ENCODE measurements at regions not wholly inside any gene's neighbourhood (a gene's known extent, or its start where the extent isn't known, plus 50 kb on each side); places are given as distances from the start of the nearest gene placed in this dataset.

DNA sequence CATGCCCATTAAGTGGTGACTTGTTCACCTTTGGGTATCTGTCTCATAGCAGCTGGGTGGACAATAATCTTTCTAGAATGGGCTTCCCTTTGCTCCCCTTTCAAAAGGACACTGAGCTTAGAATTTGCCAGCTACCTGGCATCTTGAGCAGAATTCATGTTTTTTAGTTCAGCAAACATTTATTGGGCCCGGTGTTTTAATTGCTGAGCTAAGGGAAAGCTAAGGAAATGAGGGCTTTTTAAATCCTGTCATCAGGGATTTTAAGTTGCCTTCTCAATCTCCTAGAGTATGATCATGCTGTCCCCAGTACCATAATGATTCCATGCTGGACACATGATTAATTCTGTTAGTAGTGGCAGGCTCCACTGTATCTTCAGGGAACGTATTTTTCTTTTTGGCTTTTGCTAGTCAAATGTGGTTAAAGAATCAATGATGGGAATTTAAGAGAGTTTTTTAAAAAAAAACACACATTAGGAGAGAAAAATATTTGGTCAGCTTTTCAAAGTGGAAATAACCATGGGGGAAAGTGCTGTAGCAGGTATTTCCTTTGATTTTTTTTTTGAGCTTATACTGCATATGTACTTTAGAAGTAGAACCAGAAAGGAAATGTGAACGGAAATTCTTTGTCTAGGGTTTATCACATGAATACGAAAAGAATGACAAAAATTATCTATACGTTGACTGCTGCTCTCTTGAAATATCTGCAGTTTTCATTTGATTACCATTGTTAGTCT, 208.9 kb downstream of the CLCN4 start:
- no peak overlapping the region for H3K27ac ChIP-seq
- TF ChIP-seq, protein P1, sequence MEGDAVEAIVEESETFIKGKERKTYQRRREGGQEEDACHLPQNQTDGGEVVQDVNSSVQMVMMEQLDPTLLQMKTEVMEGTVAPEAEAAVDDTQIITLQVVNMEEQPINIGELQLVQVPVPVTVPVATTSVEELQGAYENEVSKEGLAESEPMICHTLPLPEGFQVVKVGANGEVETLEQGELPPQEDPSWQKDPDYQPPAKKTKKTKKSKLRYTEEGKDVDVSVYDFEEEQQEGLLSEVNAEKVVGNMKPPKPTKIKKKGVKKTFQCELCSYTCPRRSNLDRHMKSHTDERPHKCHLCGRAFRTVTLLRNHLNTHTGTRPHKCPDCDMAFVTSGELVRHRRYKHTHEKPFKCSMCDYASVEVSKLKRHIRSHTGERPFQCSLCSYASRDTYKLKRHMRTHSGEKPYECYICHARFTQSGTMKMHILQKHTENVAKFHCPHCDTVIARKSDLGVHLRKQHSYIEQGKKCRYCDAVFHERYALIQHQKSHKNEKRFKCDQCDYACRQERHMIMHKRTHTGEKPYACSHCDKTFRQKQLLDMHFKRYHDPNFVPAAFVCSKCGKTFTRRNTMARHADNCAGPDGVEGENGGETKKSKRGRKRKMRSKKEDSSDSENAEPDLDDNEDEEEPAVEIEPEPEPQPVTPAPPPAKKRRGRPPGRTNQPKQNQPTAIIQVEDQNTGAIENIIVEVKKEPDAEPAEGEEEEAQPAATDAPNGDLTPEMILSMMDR (conservative IDR thresholded peaks at IDR 0.05), result no peak

DNA sequence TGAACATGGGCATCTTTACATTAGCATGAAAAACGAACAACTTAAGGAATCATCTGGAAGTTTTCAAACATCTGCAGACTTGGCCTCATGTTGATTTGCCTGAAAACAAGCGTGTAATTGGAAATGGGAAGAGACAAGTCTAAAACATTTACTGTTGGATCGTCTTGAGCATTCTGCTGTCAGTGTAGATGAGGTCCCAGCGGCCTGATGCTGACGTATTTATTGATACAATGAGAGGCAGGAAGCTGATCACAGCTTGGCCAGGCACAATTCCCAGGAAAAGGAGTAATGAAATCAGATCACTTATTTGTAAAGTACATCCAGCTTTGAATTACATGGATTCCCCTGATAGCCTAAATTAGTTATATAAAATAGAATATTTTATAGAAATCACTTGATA, 210.6 kb downstream of the CLCN4 start:
- TF ChIP-seq, protein P1 (conservative IDR thresholded peaks at IDR 0.05), result no peak
- no peak overlapping the region for H3K27ac ChIP-seq

DNA sequence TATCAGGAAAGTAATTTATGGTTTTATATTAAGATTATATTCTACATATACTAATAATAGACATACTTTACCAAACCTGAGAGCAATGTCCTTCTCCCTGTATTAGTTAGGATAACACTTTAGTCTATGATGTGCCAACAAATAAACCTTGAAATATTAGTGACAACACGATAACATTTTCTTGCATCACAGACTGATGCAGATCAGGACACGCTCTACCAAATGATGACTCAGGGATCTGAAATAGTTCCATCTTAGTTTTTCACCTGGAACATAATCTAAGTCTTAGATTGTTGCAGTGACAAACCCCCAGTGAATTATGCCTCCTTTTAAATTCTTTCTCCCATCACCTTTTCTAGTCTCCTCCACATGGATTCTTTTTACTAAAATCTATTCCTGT, 214.2 kb downstream of the CLCN4 start:
- TF ChIP-seq, protein P1 (conservative IDR thresholded peaks at IDR 0.05), result no peak
- H3K27ac ChIP-seq, result no peak overlapping the region

DNA sequence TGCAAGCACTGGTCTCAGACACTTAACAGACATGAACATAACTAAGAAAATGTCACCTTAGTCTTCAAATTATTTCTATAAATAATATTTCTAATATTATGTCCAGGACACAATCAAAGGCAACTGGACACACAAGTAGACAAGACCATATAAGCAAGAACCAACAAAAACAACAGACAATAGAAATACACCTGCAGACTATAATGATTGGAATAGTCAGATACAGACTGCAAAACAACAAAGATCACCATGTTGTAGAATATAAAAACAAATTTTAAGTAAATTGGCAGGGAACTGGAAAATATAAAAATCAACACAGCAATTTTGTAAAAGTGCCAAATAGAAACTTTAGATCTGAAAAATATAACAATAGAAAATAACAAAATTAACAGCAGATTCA, 220.7 kb downstream of the CLCN4 start:
- no peak overlapping the region for H3K27ac ChIP-seq
- TF ChIP-seq, protein P1 (conservative IDR thresholded peaks at IDR 0.05), result no peak

- TF ChIP-seq, protein P1 (conservative IDR thresholded peaks at IDR 0.05), result no peak
- no peak overlapping the region for H3K27ac ChIP-seq
These were observed 223.1 kb downstream of the CLCN4 start for GRCh38 chrX:10379878-10380277.

DNA sequence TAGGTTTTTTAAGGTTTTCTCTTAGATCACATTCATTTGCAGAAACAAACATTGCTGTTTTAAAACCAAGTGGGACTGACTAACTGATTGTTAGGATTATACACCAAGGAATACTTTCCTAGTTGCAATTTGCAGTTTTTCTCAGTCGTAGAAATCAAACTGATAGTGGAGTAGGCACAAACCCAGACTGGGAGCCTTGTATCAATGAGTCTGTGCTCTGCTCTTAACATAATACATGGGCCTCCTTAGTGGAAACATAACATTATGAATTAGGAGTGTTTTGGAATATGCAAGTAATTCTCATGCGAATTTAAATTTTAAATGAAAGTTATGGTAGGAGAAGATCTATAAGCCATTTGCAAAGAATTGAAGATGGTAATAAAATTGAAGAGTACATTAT, 223.5 kb downstream of the CLCN4 start:
- TF ChIP-seq, protein P1 (conservative IDR thresholded peaks at IDR 0.05), result no peak
- H3K27ac ChIP-seq, result no peak overlapping the region

GRCh38 chrX:10381193-10381592, 224.4 kb downstream of the CLCN4 start:
- H3K27ac ChIP-seq, result no peak overlapping the region
- TF ChIP-seq, protein P1 (conservative IDR thresholded peaks at IDR 0.05), result no peak

Data from VCaP (cell line).